ENCODE measurements at regions not wholly inside any gene's neighbourhood (a gene's known extent, or its start where the extent isn't known, plus 50 kb on each side); places are given as distances from the start of the nearest gene placed in this dataset.
A peak's percentile ranks its signal among the peaks of the same experiment; 100 is the strongest.

DNA sequence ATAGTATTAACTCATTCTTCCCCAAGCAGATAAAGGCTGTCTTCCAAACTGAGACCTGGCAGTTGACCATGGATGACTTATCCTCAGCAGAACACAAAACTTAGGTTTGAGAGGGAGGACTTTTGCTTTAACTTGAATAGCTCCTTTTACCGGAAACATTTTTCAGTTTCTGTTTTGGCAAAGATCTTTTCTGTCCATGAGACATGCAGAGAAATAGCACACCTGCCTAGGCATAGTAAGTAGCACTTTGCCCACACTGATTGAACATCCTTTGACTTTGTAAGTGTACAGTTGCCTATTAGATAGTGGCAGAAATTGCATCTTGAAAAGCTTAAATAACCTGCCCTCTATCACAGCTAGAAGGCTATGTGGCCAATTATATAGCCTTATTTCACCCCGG lies 1962.5 kb downstream of the MRPL39 start:
- ATAC-seq (ENCODE audit: low read depth) (no peak), DNase-seq (ENCODE audit: low spot score) (no peak)

DNA sequence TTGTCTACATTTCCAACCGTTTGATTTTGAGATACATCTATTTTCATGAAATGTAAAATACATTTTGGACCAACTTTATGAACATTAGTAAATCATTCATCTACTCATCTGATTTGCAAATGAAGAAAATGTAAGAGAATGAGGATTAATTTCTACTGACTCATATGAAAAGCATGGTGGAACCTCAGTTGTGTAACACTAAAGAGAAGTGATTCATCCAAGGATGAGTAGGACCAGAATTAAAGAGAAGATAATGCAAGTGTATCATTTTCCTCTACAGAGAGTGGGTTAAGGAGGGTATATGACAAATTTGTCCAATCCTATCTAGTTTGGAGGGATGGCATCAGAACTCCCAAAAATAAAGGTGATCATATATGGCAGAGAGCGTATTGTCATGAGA lies 1967.6 kb downstream of the MRPL39 start:
- Histone ChIP-seq H3K9me3 (ENCODE audit: severe bottlenecking) (no peaks in the 10 kb centered on the region), H3K4me1 (ENCODE audit: insufficient read depth, poor library complexity, severe bottlenecking) (no peaks in the 10 kb centered on the region), H3K4me3 (ENCODE audit: severe bottlenecking) (no peak overlapping the region), H3K27me3 (ENCODE audit: insufficient read depth, poor library complexity, severe bottlenecking) (peaks cover 6% of the 10 kb centered on the region), H3K27ac (ENCODE audit: poor library complexity, severe bottlenecking) (no peak overlapping the region), H3K36me3 (ENCODE audit: low read depth) (no peaks in the 10 kb centered on the region)
- DNase-seq (ENCODE audit: low spot score) (no peak), ATAC-seq (ENCODE audit: low read depth) (peak; percentile 55; the same call in 2 of the 3 replicates)
- TF ChIP-seq, protein P1, sequence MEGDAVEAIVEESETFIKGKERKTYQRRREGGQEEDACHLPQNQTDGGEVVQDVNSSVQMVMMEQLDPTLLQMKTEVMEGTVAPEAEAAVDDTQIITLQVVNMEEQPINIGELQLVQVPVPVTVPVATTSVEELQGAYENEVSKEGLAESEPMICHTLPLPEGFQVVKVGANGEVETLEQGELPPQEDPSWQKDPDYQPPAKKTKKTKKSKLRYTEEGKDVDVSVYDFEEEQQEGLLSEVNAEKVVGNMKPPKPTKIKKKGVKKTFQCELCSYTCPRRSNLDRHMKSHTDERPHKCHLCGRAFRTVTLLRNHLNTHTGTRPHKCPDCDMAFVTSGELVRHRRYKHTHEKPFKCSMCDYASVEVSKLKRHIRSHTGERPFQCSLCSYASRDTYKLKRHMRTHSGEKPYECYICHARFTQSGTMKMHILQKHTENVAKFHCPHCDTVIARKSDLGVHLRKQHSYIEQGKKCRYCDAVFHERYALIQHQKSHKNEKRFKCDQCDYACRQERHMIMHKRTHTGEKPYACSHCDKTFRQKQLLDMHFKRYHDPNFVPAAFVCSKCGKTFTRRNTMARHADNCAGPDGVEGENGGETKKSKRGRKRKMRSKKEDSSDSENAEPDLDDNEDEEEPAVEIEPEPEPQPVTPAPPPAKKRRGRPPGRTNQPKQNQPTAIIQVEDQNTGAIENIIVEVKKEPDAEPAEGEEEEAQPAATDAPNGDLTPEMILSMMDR (IDR thresholded peaks at IDR 0.05; ENCODE audit: poor library complexity, severe bottlenecking): no peak

More for the DNA sequence above, 1962.5 kb downstream of the MRPL39 start:
- H3K4me3 ChIP-seq (ENCODE audit: severe bottlenecking): no peak overlapping the region
- no peaks in the 10 kb centered on the region for H3K36me3 ChIP-seq (ENCODE audit: low read depth)
- H3K4me1 ChIP-seq (ENCODE audit: insufficient read depth, poor library complexity, severe bottlenecking): no peaks in the 10 kb centered on the region
- H3K9me3 ChIP-seq (ENCODE audit: severe bottlenecking): no peaks in the 10 kb centered on the region
- H3K27ac ChIP-seq (ENCODE audit: poor library complexity, severe bottlenecking): no peak overlapping the region
- peaks cover 6% of the 10 kb centered on the region for H3K27me3 ChIP-seq (ENCODE audit: insufficient read depth, poor library complexity, severe bottlenecking)
- TF ChIP-seq, protein P1 (IDR thresholded peaks at IDR 0.05; ENCODE audit: poor library complexity, severe bottlenecking): no peak

DNA sequence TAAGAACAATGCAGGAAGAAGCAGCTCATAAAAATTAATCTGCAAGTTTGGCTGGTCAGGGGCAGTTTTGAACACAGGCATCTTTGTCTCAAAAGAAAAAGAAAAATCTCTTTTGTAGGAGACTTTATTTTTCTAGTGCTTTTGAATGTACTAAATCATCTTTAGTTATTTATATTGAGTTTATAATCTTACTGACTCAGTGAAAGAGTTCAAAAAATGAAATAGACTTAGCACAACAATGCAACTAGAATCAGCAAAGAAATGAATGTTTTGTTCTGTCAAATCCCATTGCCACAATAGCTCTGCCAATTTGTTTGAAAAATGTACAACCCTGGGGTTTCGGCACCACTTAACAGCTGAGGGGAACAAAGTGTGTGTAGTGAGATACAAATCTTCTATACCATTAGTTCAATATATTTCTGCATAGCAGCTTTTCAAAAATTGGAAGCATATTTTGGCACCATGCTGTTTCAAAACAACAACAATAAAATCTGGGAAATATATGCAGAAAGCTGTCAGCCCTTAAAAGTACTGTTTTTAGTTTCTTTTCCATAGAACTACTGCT lies 1969.1 kb downstream of the MRPL39 start:
- peaks cover 6% of the 10 kb centered on the region for H3K27me3 ChIP-seq (ENCODE audit: insufficient read depth, poor library complexity, severe bottlenecking)
- H3K9me3 ChIP-seq (ENCODE audit: severe bottlenecking): no peaks in the 10 kb centered on the region
- DNase-seq (ENCODE audit: low spot score) (no peak), ATAC-seq (ENCODE audit: low read depth) (no peak)
- H3K4me3 ChIP-seq (ENCODE audit: severe bottlenecking): no peak overlapping the region
- no peaks in the 10 kb centered on the region for H3K4me1 ChIP-seq (ENCODE audit: insufficient read depth, poor library complexity, severe bottlenecking)
- TF ChIP-seq, protein P1 (IDR thresholded peaks at IDR 0.05; ENCODE audit: poor library complexity, severe bottlenecking): no peak
- no peak overlapping the region for H3K27ac ChIP-seq (ENCODE audit: poor library complexity, severe bottlenecking)
- no peaks in the 10 kb centered on the region for H3K36me3 ChIP-seq (ENCODE audit: low read depth)

DNA sequence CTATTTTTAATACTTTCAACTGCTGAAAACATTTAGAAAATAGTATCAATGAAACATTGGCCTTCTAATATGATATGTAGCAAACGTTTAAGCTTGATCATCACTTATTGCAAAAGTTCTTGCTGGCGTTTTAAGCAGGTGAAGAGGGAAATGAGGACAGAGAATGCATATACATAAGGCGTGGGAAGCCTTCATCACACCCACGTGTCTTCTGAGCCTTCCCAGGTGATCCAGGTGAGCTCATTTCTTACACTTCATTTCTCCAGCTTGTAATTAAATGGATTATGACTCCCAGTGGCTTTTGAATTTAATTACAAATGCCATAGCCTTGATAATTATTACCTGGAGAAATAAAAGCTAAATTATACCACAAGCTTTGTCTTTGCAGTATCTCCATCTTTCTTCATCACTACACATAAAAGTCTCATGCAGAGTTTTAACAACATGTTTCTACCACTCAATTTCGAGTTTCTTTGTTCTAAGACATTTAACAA lies 1973.8 kb downstream of the MRPL39 start:
- H3K27me3 ChIP-seq (ENCODE audit: insufficient read depth, poor library complexity, severe bottlenecking): no peaks in the 10 kb centered on the region
- H3K9me3 ChIP-seq (ENCODE audit: severe bottlenecking): no peaks in the 10 kb centered on the region
- DNase-seq (ENCODE audit: low spot score) (no peak), ATAC-seq (ENCODE audit: low read depth) (no peak)
- no peak overlapping the region for H3K4me3 ChIP-seq (ENCODE audit: severe bottlenecking)
- H3K4me1 ChIP-seq (ENCODE audit: insufficient read depth, poor library complexity, severe bottlenecking): no peaks in the 10 kb centered on the region
- no peak overlapping the region for H3K27ac ChIP-seq (ENCODE audit: poor library complexity, severe bottlenecking)
- TF ChIP-seq, protein P1 (IDR thresholded peaks at IDR 0.05; ENCODE audit: poor library complexity, severe bottlenecking): no peak
- H3K36me3 ChIP-seq (ENCODE audit: low read depth): no peaks in the 10 kb centered on the region

DNA sequence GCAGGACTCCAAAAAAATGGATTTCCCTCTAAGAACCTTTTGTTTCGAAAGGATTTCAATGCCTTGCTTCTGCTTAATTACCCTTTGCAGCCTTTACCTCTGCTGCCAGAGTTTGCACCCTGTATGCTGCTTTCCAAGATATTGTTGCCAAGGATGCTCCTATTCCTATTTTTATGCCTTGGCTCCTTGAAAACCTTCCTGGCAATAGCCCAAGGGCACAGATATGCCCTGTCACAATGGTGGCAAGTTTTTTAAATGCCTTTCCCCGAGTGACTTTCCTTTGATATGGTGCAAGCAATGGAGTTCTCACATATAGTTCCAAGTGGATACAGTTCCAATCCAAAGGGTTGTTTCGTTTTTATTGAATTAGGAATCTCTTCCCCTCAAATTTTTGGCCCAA lies 1983.0 kb downstream of the MRPL39 start:
- H3K27me3 ChIP-seq (ENCODE audit: insufficient read depth, poor library complexity, severe bottlenecking): peaks cover 7% of the 10 kb centered on the region
- DNase-seq (ENCODE audit: low spot score) (no peak), ATAC-seq (ENCODE audit: low read depth) (no peak)
- H3K4me3 ChIP-seq (ENCODE audit: severe bottlenecking): no peak overlapping the region
- TF ChIP-seq, protein P1 (IDR thresholded peaks at IDR 0.05; ENCODE audit: poor library complexity, severe bottlenecking): no peak
- H3K4me1 ChIP-seq (ENCODE audit: insufficient read depth, poor library complexity, severe bottlenecking): no peaks in the 10 kb centered on the region
- no peaks in the 10 kb centered on the region for H3K36me3 ChIP-seq (ENCODE audit: low read depth)
- no peaks in the 10 kb centered on the region for H3K9me3 ChIP-seq (ENCODE audit: severe bottlenecking)
- no peak overlapping the region for H3K27ac ChIP-seq (ENCODE audit: poor library complexity, severe bottlenecking)

All from RWPE2 (cell line).